Urothelium cell line (cell line): ENCODE measurements at regions not wholly inside any gene's neighbourhood (a gene's known extent, or its start where the extent isn't known, plus 50 kb on each side); places are given as distances from the start of the nearest gene placed in this dataset.

Experiments used
- DNase-seq: peaks from one replicate; pipeline ENCODE4 v3.0.0; 2011; ENCODE audit warnings: low spot score, mixed read lengths
- FAIRE-seq: peaks from 2 replicates; lab custom pipeline; 2011; peaks lifted over from hg19 to GRCh38; lab: Jason Lieb, UNC

DNA sequence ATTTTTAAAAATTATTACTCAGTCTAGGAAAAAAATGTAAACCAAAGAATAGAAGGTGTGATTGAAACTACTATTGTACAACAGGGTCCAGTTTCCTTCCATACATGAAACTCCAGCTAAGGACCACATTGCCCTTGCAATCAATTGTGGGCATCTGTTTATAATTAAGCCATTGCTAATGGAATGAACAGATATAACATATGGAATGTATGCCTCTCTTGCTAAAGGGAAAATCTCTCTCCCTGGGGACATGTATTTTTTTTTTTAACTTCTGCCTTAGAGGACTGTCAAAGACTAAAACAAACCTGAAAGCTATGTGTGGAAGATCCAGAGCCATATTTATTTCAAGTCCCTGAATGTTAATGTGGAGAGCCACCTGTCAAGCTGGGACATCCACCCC, 336.8 kb upstream of the MANEA start:
- FAIRE-seq: no peak
- DNase-seq: no peak

DNA sequence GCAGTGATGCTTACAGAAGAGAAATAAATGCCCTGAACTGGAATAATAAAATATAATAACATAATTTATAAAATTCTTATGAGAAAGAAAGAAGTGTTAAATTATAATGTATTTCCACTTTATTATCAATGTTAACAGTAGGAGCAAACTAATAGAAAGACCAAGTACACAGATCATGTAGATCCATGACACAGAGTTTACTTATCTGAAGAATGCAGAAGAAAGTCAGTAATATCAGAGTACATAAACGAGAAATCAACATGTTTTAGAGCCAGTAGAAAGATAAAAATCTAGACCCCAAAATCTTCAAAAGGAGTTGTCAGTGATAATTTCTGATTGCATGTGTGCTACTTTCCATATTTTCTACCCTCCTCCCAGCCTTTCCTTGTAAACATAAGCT, 334.8 kb upstream of the MANEA start:
- FAIRE-seq: no peak
- no peak for DNase-seq

DNA sequence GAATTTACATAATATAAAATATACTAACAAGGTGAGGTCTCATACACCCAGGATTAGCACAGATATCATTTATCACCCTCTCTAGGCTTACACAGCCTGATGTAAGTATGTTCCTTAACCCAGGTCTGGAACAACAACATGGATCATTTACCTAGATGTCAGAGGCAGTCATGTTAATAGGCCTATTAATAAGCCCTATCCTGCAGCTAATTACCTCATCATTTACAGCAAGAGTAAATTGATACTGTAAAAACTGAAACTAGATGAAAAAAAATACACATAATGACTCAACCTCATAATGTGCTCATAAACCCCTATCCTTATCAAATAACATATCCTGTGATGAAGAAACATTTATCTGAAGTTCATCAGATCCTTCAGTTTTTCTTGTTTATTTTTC, 334.3 kb upstream of the MANEA start:
- FAIRE-seq: no peak
- no peak for DNase-seq

GRCh38 chr6:95244751-95245150, 332.6 kb upstream of the MANEA start:
- no peak for FAIRE-seq
- no peak for DNase-seq

- DNase-seq (no peak), FAIRE-seq (no peak)
Measured at GRCh38 chr6:95248499-95248898, 328.8 kb upstream of the MANEA start.

DNA sequence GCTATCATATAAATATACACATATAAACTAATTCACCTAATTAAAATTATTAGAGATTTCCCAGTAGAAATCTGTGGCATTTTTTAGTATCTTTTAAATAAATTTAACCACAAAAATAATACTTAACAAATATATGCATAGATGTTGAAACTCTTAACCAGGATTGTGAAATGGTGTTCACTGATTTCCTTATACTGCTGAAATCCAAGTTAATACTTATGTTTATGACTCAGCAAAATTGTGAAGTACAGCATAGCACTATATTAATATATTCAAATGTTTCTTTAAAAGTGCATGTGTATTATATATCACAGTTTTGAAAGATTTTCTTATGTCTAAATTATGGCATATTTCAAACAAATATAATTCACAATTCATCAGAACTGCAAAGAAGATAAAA, 328.2 kb upstream of the MANEA start:
- no peak for DNase-seq
- no peak for FAIRE-seq

DNA sequence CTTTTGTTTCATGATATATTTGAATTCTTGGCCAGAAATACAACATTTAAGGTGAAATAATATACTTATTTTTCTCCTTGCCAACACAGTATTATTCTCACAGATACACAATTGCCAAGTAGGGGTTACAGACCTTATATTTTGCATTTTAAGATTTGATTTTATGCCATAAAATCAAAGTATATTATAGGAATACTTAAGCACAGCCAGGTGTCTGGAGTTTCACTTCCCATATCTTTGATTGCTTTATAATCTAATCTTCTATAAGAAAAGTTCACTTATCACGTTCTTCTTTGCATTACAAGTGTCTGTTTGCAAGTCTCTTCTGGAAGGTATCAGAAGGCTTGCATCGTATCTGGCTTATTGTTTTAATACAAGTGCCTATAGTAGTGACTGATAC, 327.7 kb upstream of the MANEA start:
- DNase-seq (no peak), FAIRE-seq (no peak)

DNA sequence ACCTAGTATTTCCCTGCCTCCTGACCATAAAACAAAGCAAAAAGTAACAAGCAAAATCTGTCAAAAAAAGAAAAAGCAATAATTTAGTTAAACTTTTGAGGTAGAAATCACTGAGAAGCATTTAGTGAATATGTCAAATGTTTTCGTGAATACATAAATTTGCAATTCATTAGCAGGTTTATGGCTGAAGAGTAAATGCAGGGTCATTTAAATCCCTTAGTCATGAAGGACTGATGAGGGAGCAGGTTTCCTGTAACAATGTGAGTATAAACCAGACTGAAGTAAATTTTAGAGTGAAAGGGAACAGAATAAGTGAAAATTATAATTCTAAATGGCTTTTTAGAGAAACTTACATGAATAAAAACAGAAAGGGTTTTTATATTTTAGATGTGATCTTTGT, 313.5 kb upstream of the MANEA start:
- FAIRE-seq: no peak
- no peak for DNase-seq

- peak; percentile 1 for DNase-seq
- FAIRE-seq: no peak
Measured at GRCh38 chr6:95266537-95267258, 310.6 kb upstream of the MANEA start.

- FAIRE-seq: no peak
- no peak for DNase-seq
Measured at GRCh38 chr6:95274686-95275235, 302.6 kb upstream of the MANEA start.

GRCh38 chr6:95279616-95280015, 297.7 kb upstream of the MANEA start:
- no peak for DNase-seq
- no peak for FAIRE-seq

DNA sequence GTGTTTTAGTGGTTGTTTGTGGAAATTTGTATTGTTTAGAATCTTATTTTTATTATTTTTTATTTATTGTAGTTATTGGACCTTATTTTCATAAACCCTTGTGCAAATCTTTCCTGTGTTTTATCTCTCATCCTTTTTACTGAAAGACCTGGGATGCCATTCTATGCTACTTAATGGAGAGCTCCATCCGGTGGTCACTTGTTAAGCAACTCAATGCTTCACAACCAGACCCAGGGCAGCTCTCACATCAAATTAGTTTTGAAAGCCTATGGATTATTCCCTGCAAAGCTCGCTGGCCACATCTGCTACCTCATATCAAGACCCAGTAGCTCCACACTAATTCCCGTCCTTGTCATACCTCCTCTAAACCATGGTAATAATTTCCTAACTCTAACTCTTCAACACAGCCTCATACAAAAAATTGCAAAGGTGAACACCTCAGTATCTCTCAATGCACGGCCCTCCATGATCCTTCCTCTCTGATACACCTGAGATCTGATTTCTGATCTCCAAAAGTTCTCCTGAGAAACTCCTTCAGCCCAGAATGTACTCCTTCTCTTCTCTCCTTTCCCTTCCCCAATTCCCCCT, 296.6 kb upstream of the MANEA start:
- DNase-seq (peak; percentile 2), FAIRE-seq (no peak)

DNA sequence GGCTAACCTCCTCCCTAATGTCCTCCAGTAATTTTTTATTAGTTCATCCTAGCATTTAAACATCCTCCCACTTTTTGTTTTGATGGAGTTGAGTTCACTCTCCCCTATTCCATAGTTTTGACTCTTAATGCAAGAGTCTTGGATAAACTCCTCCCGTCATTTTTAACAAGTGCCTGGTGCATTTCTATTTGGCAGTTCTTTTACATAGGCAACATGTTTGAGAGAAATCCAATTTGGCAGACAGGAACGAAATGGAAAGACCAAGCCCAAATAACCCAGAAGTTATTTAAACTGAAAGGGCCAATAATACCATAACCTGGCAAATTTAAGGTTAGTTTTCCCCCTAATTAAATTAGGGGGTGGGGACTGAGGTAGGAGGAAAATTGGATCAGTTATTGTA, 291.5 kb upstream of the MANEA start:
- FAIRE-seq (no peak), DNase-seq (no peak)

GRCh38 chr6:95286874-95287273, 290.5 kb upstream of the MANEA start:
- DNase-seq (no peak), FAIRE-seq (no peak)

- no peak for FAIRE-seq
- DNase-seq: no peak
Measured at GRCh38 chr6:95288251-95288650, 289.1 kb upstream of the MANEA start.

DNA sequence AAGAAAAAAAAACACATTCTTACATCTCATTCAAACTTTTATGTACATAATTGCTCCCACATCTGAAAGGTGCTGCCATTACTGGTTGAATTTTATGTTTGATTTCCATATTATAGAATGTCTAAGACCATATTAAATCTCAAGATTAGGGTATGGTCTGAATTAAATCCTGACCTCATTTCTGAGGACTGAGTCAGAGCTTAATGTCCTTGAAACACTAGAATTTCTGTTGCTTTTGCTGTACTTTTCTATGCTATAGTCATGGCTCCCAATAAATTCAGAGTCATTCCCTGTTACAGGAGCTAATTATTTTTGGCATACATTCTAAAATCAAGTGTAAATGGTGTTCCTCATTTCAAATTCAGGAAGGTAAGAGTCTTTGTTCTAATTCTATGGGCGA, 285.3 kb upstream of the MANEA start:
- DNase-seq: no peak
- FAIRE-seq: no peak

DNA sequence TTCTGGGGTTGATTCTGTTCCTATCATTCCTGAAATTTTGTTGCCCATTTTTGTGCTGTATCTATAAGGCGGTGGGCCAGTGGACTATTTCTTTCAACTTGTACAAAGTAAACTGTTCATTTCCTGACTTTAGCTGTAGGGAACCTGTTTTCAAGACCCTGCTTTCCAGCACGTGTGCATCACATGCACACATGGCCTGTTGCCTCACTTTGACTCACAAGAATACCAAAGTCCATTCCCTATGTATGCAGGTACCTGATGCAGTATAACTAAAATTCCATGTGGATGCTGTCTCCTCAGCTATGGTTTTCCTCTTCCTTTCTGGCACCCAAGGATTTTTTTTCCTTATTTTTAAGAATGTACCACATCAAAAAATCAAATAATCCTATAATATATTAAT, 284.1 kb upstream of the MANEA start:
- DNase-seq (no peak), FAIRE-seq (no peak)

- DNase-seq: no peak
- FAIRE-seq: no peak
Measured at GRCh38 chr6:95294043-95294442, 283.3 kb upstream of the MANEA start.

DNA sequence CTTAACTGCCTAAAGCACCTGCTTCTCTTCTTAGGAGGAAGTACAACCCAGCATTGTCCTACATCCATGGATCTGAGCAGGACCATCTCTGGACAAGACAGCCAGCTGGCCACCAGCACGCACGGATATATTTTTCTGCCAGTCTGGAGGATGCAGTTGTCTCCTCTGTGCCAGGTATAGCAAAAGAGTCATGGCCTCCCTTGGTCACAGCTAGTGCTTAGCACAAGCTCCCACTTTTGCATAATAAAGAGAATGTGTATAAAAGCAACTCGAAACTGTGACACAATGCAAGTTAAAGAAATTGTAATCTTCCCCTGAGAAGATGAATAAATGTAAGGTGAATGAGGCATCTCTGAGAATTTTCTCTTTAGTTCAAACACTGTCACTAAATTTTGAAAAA, 267.8 kb upstream of the MANEA start:
- FAIRE-seq (no peak), DNase-seq (no peak)

DNA sequence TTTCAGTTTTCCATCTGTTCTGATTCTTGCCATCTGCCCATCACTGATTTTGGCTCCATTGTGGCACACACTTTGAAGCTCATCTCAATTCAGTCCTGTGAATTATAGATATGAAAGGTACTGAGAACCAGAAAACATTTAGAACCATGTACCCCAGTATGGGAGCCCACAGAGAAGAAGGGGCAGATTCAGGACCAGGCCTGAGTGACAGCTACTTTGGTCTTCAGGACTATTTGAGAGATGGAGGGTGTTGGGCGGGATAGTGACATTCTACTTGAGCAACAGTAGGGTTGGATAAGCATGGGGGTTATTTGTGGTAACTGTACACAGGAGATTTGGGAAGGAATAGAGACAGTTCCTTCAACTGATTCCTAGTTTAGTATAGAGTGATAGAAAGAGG, 259.2 kb upstream of the MANEA start:
- FAIRE-seq (no peak), DNase-seq (no peak)

DNA sequence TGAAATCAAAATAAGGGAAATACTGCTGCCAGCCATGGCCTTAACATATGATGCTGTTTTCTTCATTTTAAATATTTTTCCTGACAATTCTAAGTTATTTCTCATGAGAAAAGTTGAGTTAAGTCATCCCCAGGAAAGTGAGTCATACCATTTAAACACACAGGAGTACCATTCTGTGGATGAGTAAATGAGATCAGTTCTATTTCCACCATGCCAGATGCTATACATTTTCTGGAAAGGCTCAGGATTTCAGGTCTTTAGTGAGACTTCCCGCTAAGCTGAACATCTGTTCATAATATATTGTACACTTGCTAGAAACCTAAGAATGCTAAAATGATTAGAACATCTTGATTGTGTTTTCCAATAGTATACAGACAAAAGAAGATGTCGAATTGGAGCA, 256.2 kb upstream of the MANEA start:
- DNase-seq: no peak
- FAIRE-seq: no peak

DNA sequence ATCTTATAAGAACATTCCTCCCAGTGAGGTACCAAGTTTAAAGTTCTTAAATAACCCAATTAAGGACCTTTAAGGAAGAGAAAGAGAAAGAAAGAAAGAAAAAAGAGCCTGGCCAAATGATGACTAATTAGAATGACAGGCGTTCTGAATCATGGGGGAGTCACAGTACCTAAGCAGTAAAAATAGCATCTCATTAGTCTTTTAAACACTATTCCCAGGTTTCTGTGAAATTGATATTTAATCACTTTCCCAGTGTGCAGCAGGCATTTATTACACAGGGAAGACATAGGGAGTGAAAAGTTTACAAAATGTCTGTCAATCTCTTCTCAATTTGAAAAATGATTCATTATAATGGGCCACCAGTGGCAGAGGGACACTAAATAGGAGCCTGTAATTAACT, 251.4 kb upstream of the MANEA start:
- FAIRE-seq (no peak), DNase-seq (peak; percentile 1)

- FAIRE-seq (no peak), DNase-seq (no peak)
Measured at GRCh38 chr6:95328231-95328630, 249.1 kb upstream of the MANEA start.
